Right lung (tissue), 2 donors: ENCODE measurements at regions not wholly inside any gene's neighbourhood (a gene's known extent, or its start where the extent isn't known, plus 50 kb on each side); places are given as distances from the start of the nearest gene placed in this dataset.
"Not testable (repeated sequence)": the region's sequence is repeated elsewhere in the genome, so short reads cannot be mapped to it uniquely, and the experiment has no call there.

Experiments
- DNase-seq, 2 donors: peaks; one replicate each; pipeline ENCODE4 v3.0.0-alpha.2; 2013

- DNase-seq, result no peak
Measured at GRCh38 chr18:55953326-55953725, 365.3 kb upstream of the TCF4 start.

GRCh38 chr18:55951738-55952137 lies 363.7 kb upstream of the TCF4 start:
- DNase-seq, result not testable (repeated sequence)

GRCh38 chr18:55950379-55951166 lies 362.6 kb upstream of the TCF4 start:
- DNase-seq, result no peak

GRCh38 chr18:55934821-55935220 lies 346.8 kb upstream of the TCF4 start:
- DNase-seq, result no peak

- no peak for DNase-seq
Measured at GRCh38 chr18:55932675-55933074, 344.7 kb upstream of the TCF4 start.

GRCh38 chr18:55927831-55928230 lies 339.8 kb upstream of the TCF4 start:
- DNase-seq, result peak; percentile 56 to 74

- no peak for DNase-seq
Measured at GRCh38 chr18:55925772-55926171, 337.8 kb upstream of the TCF4 start.

GRCh38 chr18:55920063-55920462 lies 332.1 kb upstream of the TCF4 start:
- DNase-seq, result no peak

- DNase-seq, result no peak
Measured at GRCh38 chr18:55918444-55918843, 330.5 kb upstream of the TCF4 start.

- DNase-seq, result no peak
Measured at GRCh38 chr18:55912919-55913318, 324.9 kb upstream of the TCF4 start.

GRCh38 chr18:55912071-55912470 lies 324.1 kb upstream of the TCF4 start:
- DNase-seq, result no peak

GRCh38 chr18:55910296-55910695 lies 322.3 kb upstream of the TCF4 start:
- no peak for DNase-seq

GRCh38 chr18:55908901-55909366 lies 320.9 kb upstream of the TCF4 start:
- DNase-seq, result peak; percentile 39 to 42

GRCh38 chr18:55907453-55908175 lies 319.6 kb upstream of the TCF4 start:
- peak; percentile 52 to 63 for DNase-seq

- DNase-seq, result no peak
Measured at GRCh38 chr18:55906536-55906935, 318.5 kb upstream of the TCF4 start.

- DNase-seq, result no peak
Measured at GRCh38 chr18:55903911-55904310, 315.9 kb upstream of the TCF4 start.

GRCh38 chr18:55900380-55900779 lies 312.4 kb upstream of the TCF4 start:
- no peak for DNase-seq

- DNase-seq, result peak in 1 of 2 donors; percentile 19
Measured at GRCh38 chr18:55897091-55897689, 309.2 kb upstream of the TCF4 start.

GRCh38 chr18:55893948-55894347 lies 306.0 kb upstream of the TCF4 start:
- DNase-seq, result no peak

- DNase-seq, result not testable (repeated sequence)
Measured at GRCh38 chr18:55892862-55893813, 305.1 kb upstream of the TCF4 start.

GRCh38 chr18:55886886-55887285 lies 298.9 kb upstream of the TCF4 start:
- DNase-seq, result no peak

GRCh38 chr18:55884498-55884897 lies 296.5 kb upstream of the TCF4 start:
- DNase-seq, result no peak
